Osteocyte (in vitro differentiated cells): ENCODE measurements at regions not wholly inside any gene's neighbourhood (a gene's known extent, or its start where the extent isn't known, plus 50 kb on each side); places are given as distances from the start of the nearest gene placed in this dataset.

ENCODE experiments used
- DNase-seq: peaks from one replicate; pipeline ENCODE4 v3.0.0; 2021; ENCODE audit warnings: mixed read lengths; ENCODE audit not compliant: unreplicated experiment; ENCODE audit errors: extremely low spot score
- H3K27ac Mint-ChIP-seq: one replicate; pipeline ENCODE4 v1.8.0; 2021; ENCODE audit warnings: mild to moderate bottlenecking, mixed read lengths; ENCODE audit not compliant: unreplicated experiment
- H3K27me3 Mint-ChIP-seq: one replicate; pipeline ENCODE4 v1.8.0; 2021; ENCODE audit warnings: mixed read lengths; ENCODE audit not compliant: unreplicated experiment
- H3K36me3 Mint-ChIP-seq: one replicate; pipeline ENCODE4 v1.8.0; 2021; ENCODE audit warnings: mixed read lengths; ENCODE audit not compliant: unreplicated experiment
- H3K4me1 Mint-ChIP-seq: one replicate; pipeline ENCODE4 v1.8.0; 2021; ENCODE audit warnings: mixed read lengths; ENCODE audit not compliant: unreplicated experiment
- H3K4me3 Mint-ChIP-seq: one replicate; pipeline ENCODE4 v1.8.0; 2021; ENCODE audit warnings: mild to moderate bottlenecking, moderate library complexity, mixed read lengths; ENCODE audit not compliant: unreplicated experiment
- H3K9me3 Mint-ChIP-seq: one replicate; pipeline ENCODE4 v1.8.0; 2021; ENCODE audit warnings: mixed read lengths; ENCODE audit not compliant: unreplicated experiment
- CTCF ChIP-seq: fragments of 200-600 bp; sonication (generic); IDR thresholded peaks from 2 replicates; pipeline ENCODE4 v1.5.0; 2021; ENCODE audit warnings: antibody characterized with exemption, mild to moderate bottlenecking, moderate library complexity

DNA sequence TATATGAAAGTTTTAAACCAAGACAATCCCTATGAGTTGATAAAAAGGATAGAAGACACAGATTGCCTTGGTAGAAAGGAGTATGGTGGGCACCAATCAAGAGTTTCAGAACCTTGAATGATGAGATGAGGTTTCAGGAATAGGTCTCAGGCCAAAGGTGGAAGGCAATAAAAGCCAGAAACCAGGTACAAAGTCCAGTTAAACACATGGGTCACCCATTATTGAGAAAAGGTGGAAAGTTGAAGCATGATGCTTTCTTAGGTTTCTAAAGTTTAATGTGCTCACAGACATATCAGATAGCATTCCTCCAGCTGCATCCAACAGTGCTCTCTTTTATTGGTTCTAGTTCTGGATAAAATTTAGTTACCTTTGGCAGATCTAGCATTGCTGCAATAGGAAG is 950.8 kb upstream of the SOX9 start:
- no peak overlapping the region for H3K27ac Mint-ChIP-seq
- TF ChIP-seq CTCF: no peak
- H3K27me3 Mint-ChIP-seq: no peaks in the 10 kb centered on the region
- H3K4me3 Mint-ChIP-seq: no peak overlapping the region
- no peaks in the 10 kb centered on the region for H3K9me3 Mint-ChIP-seq
- H3K36me3 Mint-ChIP-seq: no peaks in the 10 kb centered on the region
- no peaks in the 10 kb centered on the region for H3K4me1 Mint-ChIP-seq
- DNase-seq: no peak

- Mint-ChIP-seq H3K36me3 (no peaks in the 10 kb centered on the region), H3K27ac (no peak overlapping the region), H3K9me3 (no peaks in the 10 kb centered on the region), H3K4me3 (no peak overlapping the region), H3K27me3 (no peaks in the 10 kb centered on the region), H3K4me1 (no peaks in the 10 kb centered on the region)
- no peak for TF ChIP-seq CTCF
- no peak for DNase-seq
Measured at GRCh38 chr17:71171270-71171669, 949.5 kb upstream of the SOX9 start.

- Mint-ChIP-seq H3K36me3 (no peaks in the 10 kb centered on the region), H3K4me1 (no peaks in the 10 kb centered on the region), H3K9me3 (no peaks in the 10 kb centered on the region), H3K27me3 (no peaks in the 10 kb centered on the region), H3K27ac (no peak overlapping the region), H3K4me3 (no peak overlapping the region)
- TF ChIP-seq CTCF: no peak
- no peak for DNase-seq
Measured at GRCh38 chr17:71173991-71174390, 946.8 kb upstream of the SOX9 start.

DNA sequence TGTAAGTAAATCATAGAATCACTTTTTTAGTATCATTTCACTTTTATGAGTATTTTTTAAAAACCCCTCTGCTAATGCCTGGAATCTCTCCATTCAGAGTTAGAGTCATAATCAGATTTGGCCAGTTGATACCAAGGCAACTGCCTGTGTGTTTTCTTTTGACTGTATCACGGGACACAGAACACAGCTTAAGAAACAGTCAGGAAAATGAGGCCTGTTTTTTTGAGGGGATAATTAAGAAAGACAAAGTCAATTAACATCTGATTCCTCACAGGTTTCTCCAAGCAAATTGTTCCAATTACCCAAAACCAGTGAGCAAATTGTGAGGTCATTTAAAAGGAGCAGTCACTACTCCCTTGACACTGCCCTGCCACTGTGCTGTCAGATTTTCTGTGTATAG is 944.5 kb upstream of the SOX9 start:
- Mint-ChIP-seq H3K27ac (no peak overlapping the region), H3K4me1 (peaks cover 5% of the 10 kb centered on the region), H3K36me3 (no peaks in the 10 kb centered on the region), H3K9me3 (no peaks in the 10 kb centered on the region), H3K27me3 (no peaks in the 10 kb centered on the region), H3K4me3 (no peak overlapping the region)
- no peak for DNase-seq
- no peak for TF ChIP-seq CTCF

DNA sequence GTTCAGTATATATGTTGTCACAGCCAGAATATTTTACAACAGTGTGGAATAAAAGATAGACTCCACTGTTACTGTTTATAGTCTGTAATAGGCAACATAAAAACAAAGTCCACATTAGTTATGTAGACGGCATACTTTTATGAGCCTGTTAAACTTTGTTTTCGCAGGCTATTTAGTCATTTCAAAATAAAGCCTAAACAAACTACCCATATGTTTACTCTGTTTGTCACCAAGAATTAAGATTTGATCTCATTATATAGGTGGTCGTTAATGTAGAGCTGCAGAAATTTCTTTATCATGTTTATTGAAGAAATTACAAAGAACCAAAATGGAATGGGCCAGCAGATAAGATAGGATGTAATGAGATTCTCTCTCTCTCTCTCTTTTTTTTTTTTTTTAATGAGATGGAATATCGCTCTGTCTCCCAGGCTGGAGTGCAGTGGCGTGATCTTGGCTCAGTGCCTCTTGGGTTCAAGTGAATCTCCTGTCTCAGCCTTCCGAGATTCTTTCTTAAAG is 943.8 kb upstream of the SOX9 start:
- no peak overlapping the region for H3K4me3 Mint-ChIP-seq
- TF ChIP-seq CTCF: no peak
- peaks cover 7% of the 10 kb centered on the region for H3K4me1 Mint-ChIP-seq
- no peak for DNase-seq
- H3K36me3 Mint-ChIP-seq: no peaks in the 10 kb centered on the region
- no peak overlapping the region for H3K27ac Mint-ChIP-seq
- no peaks in the 10 kb centered on the region for H3K27me3 Mint-ChIP-seq
- H3K9me3 Mint-ChIP-seq: no peaks in the 10 kb centered on the region
